H1 (cell line): ENCODE measurements at regions not wholly inside any gene's neighbourhood (a gene's known extent, or its start where the extent isn't known, plus 50 kb on each side); places are given as distances from the start of the nearest gene placed in this dataset.

ENCODE experiments used
- CTCF ChIA-PET: fragments of 300-600 bp; sonication (Branson Sonifier 250); formaldehyde crosslinking; loops from one replicate; lab custom pipeline; 2021; ENCODE audit not compliant: partially characterized antibody; lab: Charles Lee
- POLR2A ChIA-PET: fragments of 300-600 bp; sonication (Branson Sonifier 250); formaldehyde crosslinking; loops from one replicate; lab custom pipeline; 2021; ENCODE audit warnings: inconsistent platforms; ENCODE audit not compliant: partially characterized antibody; lab: Charles Lee
- DNase-seq, 2 experiments: peaks; one replicate each; pipeline versions ENCODE4 v3.0.0 to v3.0.0-alpha.2; 2010 to 2022; ENCODE audit warnings: low spot score in 2 of 2, low read depth in 1 of 2, mixed read lengths in 1 of 2
- FAIRE-seq: peaks from 2 replicates; lab custom pipeline; 2011; peaks lifted over from hg19 to GRCh38; lab: Jason Lieb, UNC
- H2AFZ ChIP-seq: 2 replicates; pipeline ENCODE4 v1.8.1; 2012; ENCODE audit warnings: low read length, inconsistent platforms
- H2AK5ac ChIP-seq: 2 replicates; pipeline ENCODE4 v1.6.1; 2013; ENCODE audit warnings: low read depth, low read length
- H2BK120ac ChIP-seq: replicated peaks from 2 replicates; pipeline ENCODE3; 2013; ENCODE audit warnings: low read depth, low read length, inconsistent platforms
- H2BK12ac ChIP-seq: 2 replicates; pipeline ENCODE4 v1.6.1; 2013; ENCODE audit warnings: low read depth, low read length
- H2BK15ac ChIP-seq: 2 replicates; pipeline ENCODE4 v1.6.1; 2013; ENCODE audit warnings: low read length
- H2BK20ac ChIP-seq: 2 replicates; pipeline ENCODE4 v1.6.1; 2013; ENCODE audit warnings: low read length
- H2BK5ac ChIP-seq: 2 replicates; pipeline ENCODE4 v1.6.1; 2013; ENCODE audit warnings: low read depth, low read length
- H3K14ac ChIP-seq: 2 replicates; pipeline ENCODE4 v1.6.1; 2013; ENCODE audit warnings: inconsistent platforms; ENCODE audit not compliant: insufficient read length
- H3K18ac ChIP-seq: 2 replicates; pipeline ENCODE4 v1.6.1; 2013; ENCODE audit warnings: low read length; ENCODE audit errors: extremely low read depth
- H3K23ac ChIP-seq: 2 replicates; pipeline ENCODE4 v1.6.1; 2013; ENCODE audit warnings: inconsistent platforms; ENCODE audit not compliant: insufficient read length
- H3K23me2 ChIP-seq: 2 replicates; pipeline ENCODE4 v1.6.1; 2013; ENCODE audit warnings: low read depth, low read length
- H3K27ac ChIP-seq: 2 replicates; pipeline ENCODE4 v1.6.1; 2011; ENCODE audit warnings: low read depth, low read length, inconsistent platforms
- H3K27me3 ChIP-seq, 4 experiments: replicated peaks in 1 of 4; 1 replicate in 1 of 4; 2 replicates in 3 of 4; pipeline versions ENCODE4 v1.6.1 to v1.8.1; 2011 to 2013; ENCODE audit warnings: low read length in 3 of 4, mild to moderate bottlenecking in 3 of 4, inconsistent platforms in 2 of 4, mixed read lengths in 2 of 4, moderate library complexity in 1 of 4; ENCODE audit not compliant: control insufficient read depth in 3 of 4, insufficient read depth in 3 of 4; ENCODE audit errors: extremely low read depth in 1 of 4
- H3K36me3 ChIP-seq, 4 experiments: 2 replicates each; pipeline versions ENCODE4 v1.6.1 to v1.8.1; 2011 to 2013; ENCODE audit warnings: mild to moderate bottlenecking in 4 of 4, low read length in 3 of 4, moderate library complexity in 2 of 4, control low read depth in 1 of 4, inconsistent platforms in 1 of 4; ENCODE audit not compliant: insufficient read depth in 4 of 4, control insufficient read depth in 2 of 4
- H3K4ac ChIP-seq: replicated peaks from 2 replicates; pipeline ENCODE3; 2013; ENCODE audit warnings: low read length, low read depth, mixed read lengths, inconsistent platforms; ENCODE audit not compliant: insufficient read length
- H3K4me1 ChIP-seq, 4 experiments: replicated peaks in 1 of 4; 1 replicate in 1 of 4; 2 replicates in 3 of 4; pipeline versions ENCODE4 v1.6.1 to v1.8.1; 2011 to 2013; ENCODE audit warnings: low read length in 3 of 4, inconsistent platforms in 2 of 4, mixed read lengths in 1 of 4; ENCODE audit not compliant: insufficient read depth in 4 of 4, control insufficient read depth in 3 of 4
- H3K4me2 ChIP-seq, 2 experiments: 2 replicates each; pipeline versions ENCODE4 v1.6.1 to v1.8.1; 2011 to 2013; ENCODE audit warnings: low read depth in 2 of 2, low read length in 2 of 2, control low read depth in 1 of 2, inconsistent platforms in 1 of 2, mild to moderate bottlenecking in 1 of 2; ENCODE audit not compliant: insufficient read depth in 1 of 2
- H3K4me3 ChIP-seq, 4 experiments: fragments of 200-600, 300-600 bp in 1 of 4; sonication (generic), shearing (Covaris generic), sonication (Bioruptor Twin) in 1 of 4; 2 replicates each; pipeline versions ENCODE4 v1.5.1 to v1.8.1; 2011 to 2016; ENCODE audit warnings: low read length in 4 of 4, low read depth in 3 of 4, control low read depth in 2 of 4, inconsistent platforms in 2 of 4, mild to moderate bottlenecking in 2 of 4, mixed read lengths in 1 of 4, moderate library complexity in 1 of 4; ENCODE audit not compliant: insufficient read depth in 2 of 4; ENCODE audit errors: extremely low read depth in 1 of 4
- H3K56ac ChIP-seq: replicated peaks from 2 replicates; pipeline ENCODE3; 2013; ENCODE audit warnings: low read depth, mild to moderate bottlenecking, mixed read lengths, low read length, inconsistent platforms; ENCODE audit not compliant: insufficient read length
- H3K79me1 ChIP-seq: 2 replicates; pipeline ENCODE4 v1.6.1; 2013; ENCODE audit warnings: low read depth, low read length, control low read depth
- H3K79me2 ChIP-seq, 2 experiments: 2 replicates each; pipeline versions ENCODE4 v1.6.1 to v1.8.1; 2012 to 2013; ENCODE audit warnings: low read length in 2 of 2, mild to moderate bottlenecking in 2 of 2, inconsistent platforms in 1 of 2; ENCODE audit not compliant: insufficient read depth in 2 of 2, control insufficient read depth in 1 of 2
- H3K9ac ChIP-seq, 4 experiments: replicated peaks in 1 of 4; 1 replicate in 1 of 4; 2 replicates in 3 of 4; pipeline versions ENCODE4 v1.6.1 to v1.8.1; 2011 to 2013; ENCODE audit warnings: low read depth in 3 of 4, low read length in 3 of 4, control low read depth in 2 of 4, mild to moderate bottlenecking in 2 of 4, moderate library complexity in 2 of 4, inconsistent platforms in 1 of 4; ENCODE audit errors: extremely low read depth in 1 of 4
- H3K9me3 ChIP-seq, 2 experiments: 2 replicates each; pipeline versions ENCODE4 v1.6.1 to v1.8.1; 2012 to 2013; ENCODE audit warnings: mild to moderate bottlenecking in 2 of 2, moderate library complexity in 2 of 2, control low read depth in 1 of 2, inconsistent platforms in 1 of 2, low read depth in 1 of 2, low read length in 1 of 2, mixed read lengths in 1 of 2; ENCODE audit not compliant: insufficient read depth in 2 of 2
- H4K20me1 ChIP-seq, 2 experiments: replicated peaks in 1 of 2; 2 replicates each; pipeline versions ENCODE3 to v1.8.1; 2011 to 2013; ENCODE audit warnings: inconsistent platforms in 2 of 2, low read length in 2 of 2, mild to moderate bottlenecking in 1 of 2; ENCODE audit not compliant: insufficient read depth in 2 of 2, control insufficient read depth in 1 of 2
- H4K5ac ChIP-seq: 2 replicates; pipeline ENCODE4 v1.6.1; 2013; ENCODE audit warnings: low read length, low read depth, mixed read lengths, inconsistent platforms; ENCODE audit not compliant: insufficient read length
- H4K8ac ChIP-seq: 2 replicates; pipeline ENCODE4 v1.8.0; 2013; ENCODE audit warnings: mild to moderate bottlenecking, moderate library complexity, low read length, inconsistent platforms; ENCODE audit not compliant: insufficient read depth; ENCODE audit errors: extremely low read depth
- H4K91ac ChIP-seq: replicated peaks from 2 replicates; pipeline ENCODE3; 2013; ENCODE audit warnings: low read length, mixed read lengths, inconsistent platforms; ENCODE audit not compliant: insufficient read length
- NANOG ChIP-seq: IDR thresholded peaks from 2 replicates; pipeline ENCODE4 v1.6.1; 2011; ENCODE audit warnings: low read length, low read depth, mild to moderate bottlenecking, inconsistent platforms; ENCODE audit not compliant: insufficient read depth, poor library complexity, severe bottlenecking
- WGBS, 2 experiments: shearing (Covaris generic) in 1 of 2; methylation state at CpG; one replicate each; pipeline versions ENCODE4 v1.1.6 to v1.1.7; 2013 to 2015; ENCODE audit warnings: low lambda C conversion rate in 2 of 2, mixed read lengths in 2 of 2, inconsistent platforms in 1 of 2, low coverage in 1 of 2, missing lambda C conversion rate in 1 of 2; ENCODE audit not compliant: insufficient replicate concordance in 2 of 2, insufficient coverage in 1 of 2, insufficient read length in 1 of 2; ENCODE audit errors: extremely low coverage in 1 of 2, missing lambda C conversion rate in 1 of 2; 5-methylcytosine and 5-hydroxymethylcytosine counted together

DNA sequence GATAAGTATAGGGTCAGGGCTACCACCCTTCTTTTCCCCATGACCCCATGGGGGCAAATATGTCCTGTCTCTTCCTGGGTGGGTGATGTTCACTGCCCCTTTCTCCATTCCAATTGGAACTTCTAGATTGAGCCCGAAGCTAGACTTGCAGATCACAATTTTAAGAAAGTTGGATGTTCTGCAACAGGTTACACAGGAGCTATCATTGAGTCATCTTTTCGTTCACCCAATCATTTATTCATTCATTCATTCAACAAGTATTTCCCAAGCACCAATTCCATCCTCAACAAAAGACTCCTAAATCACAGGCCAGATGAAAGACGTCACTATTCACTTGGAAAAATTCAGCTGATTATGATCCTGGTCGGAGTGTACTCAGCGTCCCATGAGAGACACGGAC lies 71.0 kb upstream of the FOXP4 start:
- Histone ChIP-seq H2BK120ac (no peak overlapping the region), H2AFZ (no peak overlapping the region), H3K79me2 (no peaks in the 10 kb centered on the region), H3K23me2 (peaks cover 8% of the 10 kb centered on the region; the same call in 1 of the 2 replicates), H3K14ac (no peak overlapping the region), H4K91ac (no peak overlapping the region), H2BK12ac (no peak overlapping the region; the same call in 1 of the 2 replicates), H2BK15ac (no peak overlapping the region), H3K27me3 (peaks cover 15 to 45% (median 38%) of the 10 kb centered on the region in 4 experiments), H3K79me1 (no peaks in the 10 kb centered on the region), H3K27ac (no peak overlapping the region), H4K20me1 (no peaks in the 10 kb centered on the region), H2BK20ac (no peak overlapping the region), H2BK5ac (no peak overlapping the region), H3K56ac (no peak overlapping the region), H3K4me1 (peaks cover 18 to 27% (median 22%) of the 10 kb centered on the region in 4 experiments), H4K8ac (no peak overlapping the region), H3K18ac (no peak overlapping the region), H3K4me3 (no peak overlapping the region), H3K4ac (no peak overlapping the region), H3K36me3 (no peaks in the 10 kb centered on the region), H3K4me2 (no peak overlapping the region), H2AK5ac (no peak overlapping the region), H4K5ac (no peak overlapping the region), H3K9me3 (no peaks in the 10 kb centered on the region), H3K23ac (no peak overlapping the region), H3K9ac (no peak overlapping the region)
- WGBS, 2 experiments = 78% methylated on average over 6 of the region's 6 CpGs; no CpG with 5 or more reads in 1 of the 2 experiments
- POLR2A ChIA-PET = interaction anchor here (1.2 kb wide), 1 partner anchor 19 kb away, joined by 4 read pairs; no protein-coding TSS in a partner anchor
- FAIRE-seq = no peak
- no peak for TF ChIP-seq NANOG
- CTCF ChIA-PET = interaction anchor here (0.8 to 2.0 kb wide), 5 partner anchors 9 to 128 kb away, joined by 3 to 9 read pairs (median 3); no protein-coding TSS in a partner anchor
- no peak for DNase-seq
